GM20431 (cell line): ENCODE measurements at regions not wholly inside any gene's neighbourhood (a gene's known extent, or its start where the extent isn't known, plus 50 kb on each side); places are given as distances from the start of the nearest gene placed in this dataset.

Source experiments
- in situ Hi-C: fragments of 300-500 bp; cut with MseI, MboI; formaldehyde crosslinking; loops from one replicate; pipeline ENCODE4 v1.15.0; 2020; ENCODE audit warnings: low sequenced_read_pairs; ENCODE audit not compliant: unreplicated experiment

DNA sequence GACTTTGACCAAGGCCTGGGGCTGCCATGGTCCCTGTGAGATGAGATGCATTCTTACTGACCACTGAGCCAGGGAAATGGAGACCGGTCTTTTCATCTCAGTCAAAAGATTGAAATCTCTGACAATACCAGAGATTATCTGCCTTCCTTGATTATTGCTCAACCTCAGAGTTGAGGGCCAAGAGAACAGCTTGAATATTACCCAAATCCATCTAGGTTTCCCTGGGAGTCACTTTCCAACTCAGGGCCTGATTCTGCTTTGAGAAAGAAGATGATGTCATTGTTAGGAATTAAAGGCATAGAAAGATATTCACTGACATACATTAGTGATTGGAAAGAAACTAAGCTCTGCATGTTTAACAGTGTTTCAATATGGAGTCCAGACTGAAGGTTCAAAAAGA lies 515.9 kb upstream of the TBX3 start:
- in situ Hi-C loops, result no loop called here

DNA sequence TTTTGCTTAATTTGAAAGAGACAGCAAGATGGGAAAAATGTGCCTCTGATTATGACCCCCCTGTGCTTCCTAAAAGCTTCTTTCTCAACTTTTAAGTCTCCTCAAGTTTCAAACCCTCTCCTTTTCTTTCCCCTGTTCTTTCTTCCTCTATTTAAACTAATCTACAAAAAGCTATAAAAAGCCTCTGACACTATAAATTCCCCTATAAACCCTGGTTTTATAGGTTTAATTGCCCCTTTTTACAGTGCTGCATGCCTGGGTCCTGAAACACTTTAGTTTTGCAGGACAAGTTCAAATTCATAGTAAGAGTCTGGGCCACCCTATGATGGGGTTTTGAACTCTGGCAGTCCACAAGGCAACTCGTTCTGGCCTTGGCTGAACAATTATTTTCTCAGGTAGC lies 510.9 kb upstream of the TBX3 start:
- in situ Hi-C loops, result no loop called here

DNA sequence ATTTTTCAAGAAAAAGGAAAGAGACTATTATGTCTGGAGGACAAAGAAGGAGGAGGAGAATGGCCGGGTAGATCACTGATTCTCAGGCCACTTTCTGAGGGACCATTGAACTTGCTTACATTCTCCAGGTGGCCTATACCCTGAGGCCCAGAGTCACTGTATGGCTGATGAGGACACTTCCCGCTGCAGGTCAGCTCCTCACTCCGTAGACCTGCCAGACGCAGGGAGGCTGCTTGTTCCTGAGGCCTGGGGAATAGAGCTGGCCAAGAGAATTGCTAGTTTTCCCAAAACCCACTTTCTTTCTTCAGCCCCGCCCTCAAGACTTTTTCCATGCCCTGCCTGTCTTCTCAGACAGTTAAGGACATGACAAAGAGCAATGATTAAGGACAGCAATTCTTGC lies 510.5 kb upstream of the TBX3 start:
- in situ Hi-C loops, result no loop called here

DNA sequence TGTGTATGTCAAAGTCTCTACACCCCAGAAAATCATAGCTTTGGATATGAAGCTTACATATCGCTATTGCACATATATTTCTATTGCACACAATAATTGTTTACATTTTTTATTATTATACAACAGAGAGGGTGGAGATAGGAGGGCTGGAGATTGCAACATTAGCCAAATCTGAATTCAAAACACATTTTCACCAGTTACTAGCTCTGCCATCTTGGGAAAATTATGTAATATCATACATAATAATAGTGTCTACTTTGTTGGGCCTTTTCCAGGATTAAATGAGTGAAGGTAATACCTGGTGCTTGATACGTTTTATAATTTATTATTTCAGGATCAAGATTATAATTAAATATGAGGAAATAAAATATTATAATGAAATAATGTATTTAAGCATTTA lies 507.4 kb upstream of the TBX3 start:
- in situ Hi-C loops, result no loop called here

DNA sequence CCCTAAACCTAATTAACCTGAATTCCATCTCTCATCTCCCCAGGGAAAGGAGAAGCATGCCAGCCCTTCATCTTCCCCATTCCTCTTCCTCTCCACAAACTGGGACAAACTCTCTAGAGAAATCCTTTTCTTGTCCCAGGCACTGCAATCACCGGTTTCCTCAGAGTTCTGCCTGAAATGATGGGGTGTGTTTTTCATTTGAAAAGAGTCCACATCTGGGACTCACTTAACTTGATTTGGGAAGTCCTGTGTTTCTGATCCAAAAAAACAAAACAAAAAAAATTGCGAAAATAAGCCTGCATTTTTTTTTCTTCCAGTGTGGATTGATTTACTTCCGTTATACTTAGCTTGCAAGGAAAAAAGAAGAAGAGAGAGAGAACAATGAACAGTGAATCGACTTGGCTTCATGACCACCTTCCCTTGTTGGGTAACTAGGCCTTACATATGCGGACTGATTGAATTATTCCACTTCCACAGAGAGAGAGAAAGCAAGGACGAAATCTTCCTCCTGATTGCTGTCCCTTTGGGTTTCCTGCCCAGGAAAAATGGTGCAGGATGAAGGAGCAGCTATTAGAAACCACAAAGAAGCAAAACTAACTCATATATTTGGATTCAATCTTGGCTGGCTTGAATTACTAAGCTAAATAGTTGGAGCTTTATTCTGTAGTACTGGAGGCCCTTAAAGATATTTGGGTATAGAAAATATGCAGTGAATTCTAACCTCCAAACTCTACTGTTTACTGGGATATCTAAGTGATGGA lies 506.2 kb upstream of the TBX3 start:
- in situ Hi-C loops, result no loop called here

DNA sequence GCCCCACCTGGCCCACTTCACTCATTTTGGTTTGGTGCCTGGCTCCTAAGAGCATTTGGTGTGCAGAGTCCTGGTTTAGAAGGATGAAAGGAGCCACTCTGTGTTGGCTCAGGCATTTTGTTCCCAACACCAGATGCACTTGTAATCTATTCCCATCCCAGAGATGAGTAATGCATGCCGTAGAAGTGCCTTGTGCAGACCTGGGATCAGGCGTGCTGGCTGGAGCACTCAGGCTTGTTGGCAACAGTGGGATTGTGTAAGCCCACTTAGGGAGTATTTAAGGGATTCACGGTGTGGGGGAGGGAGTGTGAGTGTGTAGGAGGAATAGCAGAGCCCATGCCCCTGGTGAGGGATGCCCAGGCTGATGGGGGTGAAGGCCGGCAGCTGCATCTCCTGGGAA lies 501.5 kb upstream of the TBX3 start:
- in situ Hi-C loops, result no loop called here

DNA sequence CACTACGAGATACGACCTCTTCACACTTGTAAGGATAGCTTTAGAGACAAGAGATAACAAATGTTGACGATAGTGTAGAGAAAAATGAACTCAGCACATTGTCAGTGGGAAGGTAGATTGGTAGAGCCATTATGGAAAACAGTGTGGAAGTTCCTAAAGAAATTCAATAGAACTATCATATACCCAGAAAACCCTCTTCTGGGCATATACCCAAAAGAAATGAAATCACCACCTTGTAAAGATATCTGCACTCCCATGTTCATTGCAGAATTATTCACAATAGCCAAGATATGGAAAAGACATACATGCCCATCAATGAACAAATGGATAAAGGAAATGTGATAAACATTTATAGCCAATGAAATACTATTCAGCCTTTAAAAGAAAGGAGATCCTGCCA lies 499.8 kb upstream of the TBX3 start:
- in situ Hi-C loops, result no loop called here

DNA sequence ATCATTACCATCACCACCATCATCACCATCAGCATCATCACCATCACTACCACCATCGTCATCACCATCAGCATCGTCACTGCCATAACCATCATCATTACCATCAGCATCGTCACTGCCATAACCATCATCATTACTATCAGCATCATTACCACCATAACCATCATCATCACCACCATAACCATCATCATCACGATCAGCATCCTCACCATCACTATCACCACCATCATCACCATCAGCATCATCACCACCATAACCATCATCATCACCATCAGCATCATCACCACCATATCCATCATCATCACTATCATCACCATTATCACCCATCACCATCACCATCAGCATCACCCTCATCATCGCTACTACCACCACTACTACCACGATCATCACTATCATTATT lies 493.9 kb upstream of the TBX3 start:
- in situ Hi-C loops, result no loop called here

DNA sequence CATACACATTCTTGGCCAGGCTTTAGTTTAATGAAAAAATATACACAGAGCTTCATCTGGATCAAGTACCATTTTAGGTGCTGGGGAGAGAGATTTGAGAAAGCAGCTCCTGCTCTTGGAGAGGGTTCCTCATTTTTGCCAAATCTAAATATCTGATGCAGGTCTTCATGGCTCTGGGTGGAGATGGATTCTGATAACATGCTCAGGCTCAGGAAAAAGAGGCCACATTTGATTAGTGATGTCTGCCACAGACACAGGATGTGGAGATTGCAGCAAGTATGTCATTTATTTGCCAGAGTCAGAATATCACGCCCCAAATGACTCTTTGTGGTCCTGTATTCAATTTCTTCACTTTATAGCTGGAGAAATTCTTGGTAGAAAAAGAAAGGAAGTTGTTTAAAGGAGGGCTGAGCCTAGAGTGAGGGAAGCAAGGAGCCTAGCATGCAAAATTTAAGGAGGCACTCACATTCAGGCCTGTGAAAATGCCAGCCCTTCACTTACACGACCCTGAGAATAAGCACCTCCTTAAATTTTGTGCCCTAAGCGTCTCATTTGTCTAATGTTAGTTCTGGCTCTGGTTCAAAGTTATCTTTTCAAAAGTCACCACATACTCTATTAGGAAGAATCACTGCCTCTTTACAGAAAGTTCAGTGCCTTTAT lies 492.9 kb upstream of the TBX3 start:
- in situ Hi-C loops, result no loop called here

DNA sequence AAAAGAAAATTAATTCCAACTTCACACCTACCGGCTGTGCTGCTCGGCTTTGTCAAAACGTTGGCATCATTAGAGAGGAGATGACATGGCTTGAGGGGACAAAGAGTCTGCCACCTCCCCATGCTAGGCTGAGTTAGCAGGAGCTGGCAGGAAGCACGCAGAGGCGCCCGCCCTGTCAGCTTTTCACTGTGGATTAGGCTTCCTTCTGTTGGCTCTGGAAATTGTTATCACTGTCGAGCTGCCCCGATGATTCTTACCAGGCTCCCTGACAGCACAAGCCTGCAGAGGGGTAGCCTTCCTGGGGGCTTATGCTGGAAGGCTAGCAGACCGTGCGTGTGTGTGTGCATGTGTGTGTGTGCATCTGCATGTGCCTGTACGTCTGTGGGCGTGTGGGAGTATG lies 490.9 kb upstream of the TBX3 start:
- in situ Hi-C loops, result no loop called here

DNA sequence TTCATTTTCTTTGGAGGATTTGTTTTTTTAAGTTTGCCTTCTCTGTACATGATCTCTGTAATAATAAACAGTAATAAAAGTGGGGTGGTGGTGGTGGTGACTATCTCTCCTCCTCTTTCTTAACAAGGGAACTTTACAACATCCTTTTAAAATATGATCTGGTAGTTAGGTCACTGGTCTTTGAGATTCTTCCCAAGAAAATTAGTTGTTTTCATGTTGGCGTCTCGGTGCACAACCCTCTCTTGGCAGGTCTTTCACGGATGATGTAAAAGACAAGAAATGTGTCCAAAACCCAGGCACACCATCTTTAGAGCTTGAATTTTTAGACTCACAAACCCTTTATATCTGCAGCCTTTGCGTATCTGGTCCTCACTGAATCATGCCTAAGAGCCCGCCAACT lies 488.5 kb upstream of the TBX3 start:
- in situ Hi-C loops, result no loop called here

DNA sequence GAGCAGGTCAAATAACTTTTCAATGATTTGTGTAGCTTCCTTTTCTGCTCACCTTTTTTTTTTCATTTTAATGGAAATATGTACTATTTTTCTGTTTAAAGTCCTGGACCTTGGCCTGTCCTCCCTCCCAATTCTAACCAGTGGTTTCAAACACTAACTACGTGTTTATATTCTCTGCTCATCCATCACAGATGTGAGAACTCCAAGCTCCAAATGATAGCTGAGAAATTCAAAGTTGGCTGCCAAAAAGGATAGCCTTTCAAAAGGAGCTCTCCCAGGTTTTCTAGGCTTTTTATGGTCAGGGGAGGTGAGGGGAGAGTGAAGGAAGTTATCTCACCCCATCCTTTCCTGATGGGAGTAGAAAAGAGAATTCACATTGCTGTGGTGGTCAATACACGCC lies 486.0 kb upstream of the TBX3 start:
- in situ Hi-C loops, result no loop called here

DNA sequence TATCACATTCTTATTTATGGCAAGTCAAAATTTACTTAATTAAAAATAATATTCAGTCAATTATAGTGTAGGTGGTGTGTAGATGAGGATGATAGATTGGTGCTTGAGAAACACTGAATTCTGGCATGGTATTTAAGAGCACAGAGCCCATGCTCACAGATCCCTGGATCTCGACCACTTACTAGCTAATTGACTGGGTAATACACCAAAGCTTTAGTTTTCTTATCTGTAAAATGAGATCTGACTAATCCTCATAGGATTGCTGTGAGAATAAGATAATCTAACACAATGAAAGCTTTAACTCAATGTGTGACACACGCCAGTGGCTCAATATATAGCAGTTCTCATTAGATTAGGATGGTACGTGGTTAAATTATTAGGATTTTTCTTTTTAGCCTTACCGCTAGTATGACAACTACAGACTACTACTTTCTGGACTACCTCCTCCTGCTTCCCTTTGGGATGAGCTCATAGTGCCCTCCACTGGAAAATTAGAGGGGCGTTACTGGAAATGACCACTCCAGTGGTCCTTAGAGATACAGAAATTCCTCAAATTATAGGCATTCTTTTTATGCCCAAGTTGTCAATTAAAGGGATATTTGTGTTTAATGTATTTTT lies 482.8 kb upstream of the TBX3 start:
- in situ Hi-C loops, result no loop called here

DNA sequence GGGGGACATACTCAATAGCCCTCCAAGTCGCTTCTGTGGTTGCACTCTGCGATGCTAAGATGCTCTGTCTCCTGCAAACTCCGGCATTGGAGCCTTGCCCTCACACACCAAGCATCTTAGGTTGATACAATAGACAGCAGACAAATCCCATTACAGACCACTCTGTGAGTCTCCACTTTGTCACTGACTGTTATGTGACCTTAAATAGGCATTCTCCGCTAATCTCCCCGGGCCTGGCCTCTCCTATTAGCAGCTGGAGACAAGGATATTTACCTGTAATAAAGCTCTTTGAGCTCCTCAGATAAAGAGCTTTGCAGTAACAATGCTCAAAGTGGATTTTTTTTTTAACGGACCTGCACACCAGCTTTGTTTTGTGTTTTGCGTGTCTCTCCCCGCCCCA lies 479.7 kb upstream of the TBX3 start:
- in situ Hi-C loops, result no loop called here

DNA sequence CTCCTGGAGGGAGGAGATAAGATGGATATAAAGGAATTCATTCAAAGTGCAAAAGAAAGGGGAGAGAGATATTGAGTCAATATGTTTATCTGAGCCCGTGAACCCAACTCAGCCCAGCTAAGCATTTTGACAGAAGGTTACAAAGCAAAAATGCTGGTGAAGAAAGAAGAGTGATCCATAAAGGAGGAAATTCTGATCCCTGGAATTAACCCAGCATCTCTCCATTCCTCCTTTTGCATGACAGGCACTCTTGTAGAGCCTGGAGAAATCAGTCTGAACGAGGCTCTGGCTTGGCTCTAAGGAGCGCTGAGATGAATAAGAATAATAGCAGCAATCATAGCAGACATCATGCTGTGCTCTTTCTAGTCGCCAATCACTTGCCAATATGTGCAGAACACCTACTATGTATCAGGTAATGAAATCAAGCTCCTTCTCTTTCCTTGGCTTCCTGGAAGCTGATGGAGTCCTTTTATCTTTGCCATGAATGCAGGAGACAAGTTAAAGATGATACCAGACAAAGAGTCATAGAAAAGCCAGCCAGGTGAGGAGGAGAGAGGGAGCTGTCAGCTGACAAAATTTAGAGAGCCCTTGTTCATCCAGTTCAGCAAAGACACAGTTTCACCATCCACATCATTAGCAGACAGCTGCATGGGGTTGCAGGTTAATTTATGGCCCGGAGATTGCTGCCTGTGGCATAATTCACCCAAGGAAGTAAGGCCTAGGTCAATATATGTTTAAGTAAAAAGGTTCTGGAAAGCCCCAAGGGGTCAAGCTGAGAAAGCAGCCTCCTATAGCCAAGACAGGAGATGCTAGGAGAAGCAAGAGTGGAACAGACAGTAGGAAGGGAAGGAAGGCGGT lies 476.5 kb upstream of the TBX3 start:
- in situ Hi-C loops, result no loop called here

DNA sequence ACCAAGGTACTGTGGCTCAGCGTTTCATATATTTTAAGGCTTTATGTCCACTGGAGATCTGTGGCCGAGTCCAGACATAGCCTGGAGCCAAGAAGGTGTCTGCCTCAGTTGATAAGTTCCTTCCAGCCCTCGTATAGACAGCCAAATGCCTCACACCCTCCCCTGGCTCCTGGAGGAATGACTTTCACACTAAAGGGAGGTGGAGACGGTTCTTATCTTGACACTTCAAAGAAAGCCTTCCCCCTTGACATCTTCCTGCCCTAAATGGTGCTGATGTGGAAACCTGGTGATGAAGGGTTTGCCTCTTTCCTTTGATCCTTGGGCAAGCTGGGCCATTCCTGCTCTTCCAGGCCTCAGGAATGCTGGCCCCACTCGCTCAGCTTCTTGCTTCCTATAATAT lies 474.8 kb upstream of the TBX3 start:
- in situ Hi-C loops, result no loop called here

DNA sequence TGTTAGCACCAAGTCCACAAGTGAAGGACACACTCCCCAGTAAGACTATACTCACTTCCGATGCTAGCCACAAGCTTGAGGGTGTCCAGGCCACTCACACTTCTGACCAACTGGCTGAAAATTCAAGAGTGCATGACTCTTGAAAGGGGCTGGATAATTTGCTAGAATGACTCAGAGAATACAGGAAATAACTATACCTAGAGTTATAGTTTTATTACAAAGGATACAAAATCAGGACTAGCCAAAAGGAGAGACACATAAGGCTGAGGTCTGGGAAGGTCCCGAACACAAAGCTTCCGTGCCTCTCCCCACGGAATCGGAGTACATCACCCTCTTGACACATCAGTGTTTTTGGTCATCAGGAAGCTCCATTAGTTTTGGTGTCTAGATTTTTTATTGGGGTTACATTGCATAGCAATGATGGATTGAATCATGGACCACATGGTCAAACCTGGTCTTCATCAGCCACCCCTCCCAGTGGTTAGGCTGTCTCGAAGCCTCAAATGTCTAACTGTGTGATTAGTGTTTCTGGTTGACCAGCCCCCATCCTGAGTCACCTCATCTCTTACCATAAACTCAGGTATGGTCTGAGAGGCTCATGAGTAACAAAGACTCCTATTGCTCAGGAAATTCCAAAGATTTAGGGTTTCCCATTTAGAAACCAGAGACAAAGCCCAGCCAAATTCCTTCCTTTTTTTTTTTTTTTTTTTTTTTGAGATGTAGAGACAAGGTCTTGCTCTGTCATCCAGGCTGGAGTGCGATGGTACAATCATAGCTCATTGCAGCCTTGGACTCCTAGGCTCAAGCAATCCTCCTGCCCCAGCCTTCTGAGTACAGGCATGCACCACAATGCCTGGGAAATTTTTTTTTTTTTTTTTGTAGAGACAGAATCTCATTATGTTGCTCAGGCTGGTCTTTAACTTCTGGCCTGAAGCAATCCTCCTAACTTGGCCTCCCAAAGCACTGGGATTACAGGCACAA lies 472.0 kb upstream of the TBX3 start:
- in situ Hi-C loops, result no loop called here

DNA sequence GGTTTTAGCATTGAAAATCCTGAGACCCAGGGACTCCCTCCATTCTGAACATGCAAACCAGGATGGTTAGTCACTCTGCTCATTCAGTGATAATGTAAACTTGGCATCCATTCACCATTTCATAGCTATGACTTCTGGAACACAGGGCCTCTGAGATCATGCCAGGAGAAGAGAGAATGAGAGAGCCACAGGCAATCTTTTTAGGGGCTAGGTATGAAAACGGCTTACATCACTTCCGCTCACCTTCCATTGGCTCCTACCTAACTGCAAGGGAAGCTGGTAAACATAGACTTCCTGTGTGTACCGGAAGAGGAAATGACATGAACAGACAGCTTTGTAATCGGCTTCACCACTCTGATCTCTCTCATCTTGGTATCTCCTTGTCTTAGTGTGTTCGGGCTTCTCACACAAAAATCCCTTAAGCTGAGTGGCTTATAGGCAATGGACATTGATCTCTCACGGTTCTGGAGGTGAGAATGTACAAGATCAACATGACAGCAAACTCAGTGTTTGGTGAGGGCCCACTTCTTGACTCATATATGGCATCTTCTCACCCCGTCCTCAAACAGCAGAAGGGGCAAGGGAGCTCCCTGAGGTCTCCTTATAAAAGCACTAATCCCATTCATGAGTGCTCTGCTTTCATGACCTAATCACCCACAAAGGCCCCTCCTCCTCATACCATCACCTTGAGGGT lies 465.9 kb upstream of the TBX3 start:
- in situ Hi-C loops, result no loop called here

DNA sequence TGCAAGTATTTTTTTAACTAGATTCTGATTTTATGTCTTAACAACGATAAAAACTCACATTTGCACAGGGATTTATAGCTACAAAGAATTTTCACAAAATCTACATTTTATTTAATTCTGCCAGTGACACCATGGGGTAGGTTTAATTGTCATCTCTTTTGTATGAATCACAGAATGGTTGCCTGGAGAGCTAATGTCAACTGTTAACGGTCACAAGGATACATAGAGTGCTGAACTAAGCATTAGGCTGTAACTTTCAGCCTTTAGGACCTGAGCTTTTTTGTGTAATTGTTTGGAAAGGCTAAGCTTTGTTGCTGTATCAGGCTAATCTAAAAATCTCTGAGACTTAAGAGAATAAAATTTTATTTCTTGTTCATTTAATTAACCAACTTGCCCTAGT lies 465.3 kb upstream of the TBX3 start:
- in situ Hi-C loops, result no loop called here
